HEK293 (cell line): ENCODE measurements at regions not wholly inside any gene's neighbourhood (a gene's known extent, or its start where the extent isn't known, plus 50 kb on each side); places are given as distances from the start of the nearest gene placed in this dataset.

Experiments
- CTCF ChIA-PET: fragments of 350-600 bp; formaldehyde crosslinking; extraction: SDS; loops from one replicate; lab custom pipeline; 2021; ENCODE audit warnings: antibody characterized with exemption; lab: Yijun Ruan, JAX
- POLR2A ChIA-PET: fragments of 300-600 bp; formaldehyde crosslinking; extraction: SDS; loops from one replicate; lab custom pipeline; 2020; ENCODE audit warnings: antibody characterized with exemption, inconsistent platforms; lab: Yijun Ruan, JAX
- H3K27ac ChIP-seq: fragments of 200-500 bp; sonication (Bioruptor generic); 2 replicates; pipeline ENCODE4 v1.5.1; 2014; ENCODE audit warnings: low read depth, low read length, control low read depth, inconsistent platforms; ENCODE audit errors: extremely low read depth
- H3K36me3 ChIP-seq, 2 experiments: fragments of 200-500 bp in 1 of 2; sonication (Bioruptor generic) in 1 of 2; 1 replicate in 1 of 2; 2 replicates in 1 of 2; pipeline ENCODE4 v1.5.1; 2014 to 2017; ENCODE audit warnings: inconsistent platforms in 2 of 2, low read length in 2 of 2; ENCODE audit not compliant: control insufficient read depth in 2 of 2, insufficient read depth in 1 of 2
- H3K4me1 ChIP-seq: fragments of 200-500 bp; sonication (Bioruptor generic); 2 replicates; pipeline ENCODE4 v1.5.1; 2014; ENCODE audit warnings: mild to moderate bottlenecking, low read length, inconsistent platforms; ENCODE audit not compliant: control insufficient read depth, insufficient read depth
- H3K4me3 ChIP-seq: 2 replicates; pipeline ENCODE4 v1.5.1; 2011; ENCODE audit warnings: low read depth, mild to moderate bottlenecking, control low read depth, low read length, moderate library complexity
- H3K9me3 ChIP-seq: fragments of 200-500 bp; sonication (Bioruptor generic); 2 replicates; pipeline ENCODE4 v1.5.1; 2014; ENCODE audit warnings: low read depth, low read length, inconsistent platforms; ENCODE audit not compliant: control insufficient read depth, insufficient read depth
- BCL11A ChIP-seq: fragments of 450-650 bp; formaldehyde crosslinking; IDR thresholded peaks from 2 replicates; pipeline ENCODE4 v1.5.1; 2016; ENCODE audit warnings: low read depth, missing biosample characterization, missing genetic modification characterization
- BCL6B ChIP-seq: fragments of 450-650 bp; formaldehyde crosslinking; IDR thresholded peaks from 2 replicates; pipeline ENCODE4 v1.5.1; 2017; ENCODE audit warnings: missing biosample characterization, missing genetic modification characterization
- GLIS2 ChIP-seq: fragments of 450-650 bp; formaldehyde crosslinking; IDR thresholded peaks from 2 replicates; pipeline ENCODE4 v1.5.1; 2016; ENCODE audit warnings: missing biosample characterization, missing genetic modification characterization
- HIC1 ChIP-seq: fragments of 450-650 bp; formaldehyde crosslinking; IDR thresholded peaks from 2 replicates; pipeline ENCODE4 v1.5.1; 2016; ENCODE audit warnings: missing biosample characterization, missing genetic modification characterization
- KLF10 ChIP-seq: fragments of 450-650 bp; IDR thresholded peaks from 2 replicates; pipeline ENCODE4 v1.5.1; 2018; ENCODE audit warnings: missing biosample characterization, mild to moderate bottlenecking, missing genetic modification characterization
- MEIS1 ChIP-seq: sonication (generic); formaldehyde crosslinking; IDR thresholded peaks from 2 replicates; pipeline ENCODE4 v1.8.1; 2022; ENCODE audit warnings: missing genetic modification reagents, mild to moderate bottlenecking, borderline replicate concordance
- REPIN1 ChIP-seq: fragments of 450-650 bp; formaldehyde crosslinking; IDR thresholded peaks from 2 replicates; pipeline ENCODE4 v1.5.1; 2017; ENCODE audit warnings: missing biosample characterization, missing genetic modification characterization, low read depth
- YY2 ChIP-seq: fragments of 450-650 bp; formaldehyde crosslinking; IDR thresholded peaks from 2 replicates; pipeline ENCODE4 v1.5.1; 2016; ENCODE audit warnings: missing biosample characterization, missing genetic modification characterization
- ZBTB48 ChIP-seq: fragments of 450-650 bp; formaldehyde crosslinking; IDR thresholded peaks from 2 replicates; pipeline ENCODE4 v1.5.1; 2016; ENCODE audit warnings: missing biosample characterization, missing genetic modification characterization
- ZBTB6 ChIP-seq: fragments of 450-650 bp; formaldehyde crosslinking; IDR thresholded peaks from 2 replicates; pipeline ENCODE4 v1.5.1; 2017; ENCODE audit warnings: missing biosample characterization, missing genetic modification characterization
- ZFHX2 ChIP-seq: fragments of 450-650 bp; formaldehyde crosslinking; conservative IDR thresholded peaks from 2 replicates; pipeline ENCODE4 v1.5.1; 2016; ENCODE audit warnings: missing biosample characterization, missing genetic modification characterization
- ZFP69B ChIP-seq: fragments of 450-650 bp; formaldehyde crosslinking; IDR thresholded peaks from 2 replicates; pipeline ENCODE4 v1.5.1; 2016; ENCODE audit warnings: missing biosample characterization, missing genetic modification characterization
- ZNF155 ChIP-seq: fragments of 450-650 bp; formaldehyde crosslinking; IDR thresholded peaks from 2 replicates; pipeline ENCODE4 v1.5.1; 2016; ENCODE audit warnings: missing biosample characterization, missing genetic modification characterization
- ZNF248 ChIP-seq: fragments of 450-650 bp; formaldehyde crosslinking; IDR thresholded peaks from 2 replicates; pipeline ENCODE4 v1.5.1; 2017; ENCODE audit warnings: missing biosample characterization, missing genetic modification characterization
- ZNF280C ChIP-seq: fragments of 450-650 bp; formaldehyde crosslinking; IDR thresholded peaks from 2 replicates; pipeline ENCODE4 v1.5.1; 2016; ENCODE audit warnings: missing biosample characterization, missing genetic modification characterization
- ZNF280D ChIP-seq: fragments of 450-650 bp; formaldehyde crosslinking; IDR thresholded peaks from 2 replicates; pipeline ENCODE4 v1.5.1; 2016; ENCODE audit warnings: missing biosample characterization, missing genetic modification characterization
- ZNF501 ChIP-seq: fragments of 450-650 bp; formaldehyde crosslinking; IDR thresholded peaks from 2 replicates; pipeline ENCODE4 v1.5.1; 2016; ENCODE audit warnings: missing biosample characterization, missing genetic modification characterization
- ZNF513 ChIP-seq: fragments of 450-650 bp; IDR thresholded peaks from 2 replicates; pipeline ENCODE4 v1.5.1; 2018; ENCODE audit warnings: missing biosample characterization, missing genetic modification characterization
- ZNF549 ChIP-seq: fragments of 450-650 bp; IDR thresholded peaks from 2 replicates; pipeline ENCODE4 v1.5.1; 2018; ENCODE audit warnings: missing biosample characterization, missing genetic modification characterization, mild to moderate bottlenecking, inconsistent platforms, moderate library complexity
- ZNF600 ChIP-seq: fragments of 450-650 bp; formaldehyde crosslinking; IDR thresholded peaks from 2 replicates; pipeline ENCODE4 v1.5.1; 2016; ENCODE audit warnings: missing biosample characterization, missing genetic modification characterization
- ZNF623 ChIP-seq: fragments of 450-650 bp; formaldehyde crosslinking; IDR thresholded peaks from 2 replicates; pipeline ENCODE4 v1.5.1; 2016; ENCODE audit warnings: missing biosample characterization, missing genetic modification characterization
- ZNF658 ChIP-seq: fragments of 450-650 bp; formaldehyde crosslinking; IDR thresholded peaks from 2 replicates; pipeline ENCODE4; 2016; ENCODE audit warnings: missing biosample characterization, missing genetic modification characterization
- ZNF677 ChIP-seq: fragments of 450-650 bp; IDR thresholded peaks from 2 replicates; pipeline ENCODE4 v1.5.0; 2018; ENCODE audit warnings: missing biosample characterization, mild to moderate bottlenecking, missing genetic modification characterization, moderate library complexity
- ZNF785 ChIP-seq: fragments of 450-650 bp; formaldehyde crosslinking; IDR thresholded peaks from 2 replicates; pipeline ENCODE4 v1.5.1; 2016; ENCODE audit warnings: missing biosample characterization, missing genetic modification characterization
- ZNF837 ChIP-seq: fragments of 450-650 bp; formaldehyde crosslinking; IDR thresholded peaks from 2 replicates; pipeline ENCODE4 v1.5.1; 2016; ENCODE audit warnings: missing biosample characterization, missing genetic modification characterization
- ZSCAN30 ChIP-seq: fragments of 450-650 bp; IDR thresholded peaks from 2 replicates; pipeline ENCODE4 v1.5.1; 2018; ENCODE audit warnings: missing biosample characterization, mild to moderate bottlenecking, missing genetic modification characterization, moderate library complexity

GRCh38 chr3:118057086-118057485 is 977.6 kb downstream of the IGSF11 start (continued):
- TF ChIP-seq ZNF280C (no peak), KLF10 (no peak)
- TF ChIP-seq, all 188 proteins: peak for 0

GRCh38 chr3:118059096-118059495 is 975.5 kb downstream of the IGSF11 start:
- Histone ChIP-seq H3K4me1 (no peaks in the 10 kb centered on the region), H3K36me3 (no peaks in the 10 kb centered on the region), H3K4me3 (no peak overlapping the region), H3K9me3 (no peaks in the 10 kb centered on the region), H3K27ac (no peak overlapping the region)
- ChIA-PET CTCF (no interaction called here), POLR2A (no interaction called here)
- TF ChIP-seq BCL11A (tag by site-specific recombination) = no peak
- TF ChIP-seq ZNF501 = no peak
- no peak for TF ChIP-seq ZSCAN30
- no peak for TF ChIP-seq YY2 (tag by site-specific recombination)
- no peak for TF ChIP-seq ZNF658 (tag by site-specific recombination)
- no peak for TF ChIP-seq HIC1 (tag by site-specific recombination)
- TF ChIP-seq ZBTB6 = no peak
- no peak for TF ChIP-seq REPIN1
- TF ChIP-seq ZNF677 = no peak
- TF ChIP-seq ZFHX2 (tag by site-specific recombination) = no peak
- TF ChIP-seq ZNF549 (tag by site-specific recombination) = no peak
- TF ChIP-seq ZNF280D = no peak
- TF ChIP-seq ZBTB48 (tag by site-specific recombination) = no peak
- TF ChIP-seq ZNF785 = no peak
- no peak for TF ChIP-seq ZNF623

GRCh38 chr3:118067439-118067838 is 967.2 kb downstream of the IGSF11 start:
- POLR2A ChIA-PET = no interaction called here
- H3K4me1 ChIP-seq = no peaks in the 10 kb centered on the region
- CTCF ChIA-PET = no interaction called here
- no peaks in the 10 kb centered on the region for H3K36me3 ChIP-seq
- H3K27ac ChIP-seq = no peak overlapping the region
- H3K4me3 ChIP-seq = no peak overlapping the region
- H3K9me3 ChIP-seq = no peaks in the 10 kb centered on the region
- no peak for TF ChIP-seq ZNF837 (tag by site-specific recombination)
- no peak for TF ChIP-seq ZNF155
- TF ChIP-seq ZNF248 = no peak
- TF ChIP-seq ZFP69B = no peak
- TF ChIP-seq MEIS1 = no peak
- TF ChIP-seq BCL6B (tag by site-specific recombination) = no peak
- TF ChIP-seq GLIS2 (tag by site-specific recombination) = no peak
- TF ChIP-seq ZNF785 = no peak
- no peak for TF ChIP-seq ZNF600 (tag by site-specific recombination)
- TF ChIP-seq ZNF513 (tag by site-specific recombination) = no peak
